ENCODE measurements at regions not wholly inside any gene's neighbourhood (a gene's known extent, or its start where the extent isn't known, plus 50 kb on each side); places are given as distances from the start of the nearest gene placed in this dataset.

DNA sequence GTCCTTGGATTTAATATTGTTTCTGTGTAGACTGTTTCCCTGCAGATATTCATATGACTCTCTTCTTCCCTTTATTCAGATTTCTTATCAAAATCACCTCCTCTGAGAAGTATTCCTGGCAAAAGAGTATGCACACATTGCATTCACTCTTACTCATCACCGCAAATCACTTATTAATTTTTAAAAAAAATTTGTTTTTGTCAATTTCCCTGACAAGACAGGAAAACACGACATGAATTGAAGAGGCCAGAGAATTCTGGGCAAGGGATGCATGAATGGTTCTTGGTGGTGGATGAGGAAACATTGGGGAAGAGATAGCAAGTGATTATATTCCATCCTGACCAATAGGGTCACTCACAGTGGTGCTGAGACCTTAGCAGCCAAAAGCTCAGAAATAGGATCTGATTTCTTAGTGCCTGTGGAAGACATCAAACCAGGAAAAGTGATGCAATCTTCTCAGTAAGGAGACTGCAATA, 522.5 kb upstream of the AGA start:
- no peak for TF ChIP-seq POLR2AphosphoS5 (IDR thresholded peaks at IDR 0.05; ENCODE audit: low read depth, low read length)
- no peak for TF ChIP-seq POLR2A (IDR thresholded peaks at IDR 0.05; ENCODE audit: low read depth, low read length)
